Activated CD4-positive, alpha-beta T cell treated with anti-CD3 and anti-CD28 coated beads, Interleukin-2, amount 50 U/mL, for 48 hours (primary cell): ENCODE measurements at regions not wholly inside any gene's neighbourhood (a gene's known extent, or its start where the extent isn't known, plus 50 kb on each side); places are given as distances from the start of the nearest gene placed in this dataset.
"Not testable (repeated sequence)": the region's sequence is repeated elsewhere in the genome, so short reads cannot be mapped to it uniquely, and the experiment has no call there.

Experiments used
- DNase-seq, 2 experiments: peaks; one replicate each; pipeline ENCODE4 v3.0.0-alpha.2; 2020

DNA sequence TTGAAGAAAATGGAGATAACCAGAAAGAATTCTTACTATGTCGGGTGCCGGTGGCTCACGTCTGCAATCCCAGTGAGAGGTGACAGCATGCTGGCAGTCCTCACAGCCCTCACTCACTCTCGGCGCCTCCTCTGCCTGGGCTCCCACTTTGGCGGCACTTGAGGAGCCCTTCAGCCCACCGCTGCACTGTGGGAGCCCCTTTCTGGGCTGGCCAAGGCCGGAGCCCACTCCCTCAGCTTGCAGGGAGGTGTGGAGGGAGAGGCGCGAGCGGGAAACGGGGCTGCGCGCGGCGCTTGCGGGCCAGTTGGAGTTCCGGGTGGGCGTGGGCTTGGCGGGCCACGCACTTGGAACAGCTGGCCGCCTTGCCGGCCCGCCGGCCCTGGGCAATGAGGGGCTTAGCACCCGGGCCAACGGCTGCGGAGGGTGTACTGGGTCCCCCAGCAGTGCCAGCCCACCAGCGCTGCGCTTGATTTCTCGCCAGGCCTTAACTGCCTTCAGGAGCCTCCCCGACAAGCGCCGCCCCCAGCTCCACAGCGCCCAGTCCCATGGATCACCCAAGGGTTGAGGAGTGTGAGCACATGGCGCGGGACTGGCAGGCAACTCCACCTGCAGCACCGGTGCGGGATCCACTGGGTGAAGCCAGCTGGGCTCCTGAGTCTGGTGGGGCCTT, 1672.5 kb upstream of the B3GALT2 start:
- not testable (repeated sequence) for DNase-seq

DNA sequence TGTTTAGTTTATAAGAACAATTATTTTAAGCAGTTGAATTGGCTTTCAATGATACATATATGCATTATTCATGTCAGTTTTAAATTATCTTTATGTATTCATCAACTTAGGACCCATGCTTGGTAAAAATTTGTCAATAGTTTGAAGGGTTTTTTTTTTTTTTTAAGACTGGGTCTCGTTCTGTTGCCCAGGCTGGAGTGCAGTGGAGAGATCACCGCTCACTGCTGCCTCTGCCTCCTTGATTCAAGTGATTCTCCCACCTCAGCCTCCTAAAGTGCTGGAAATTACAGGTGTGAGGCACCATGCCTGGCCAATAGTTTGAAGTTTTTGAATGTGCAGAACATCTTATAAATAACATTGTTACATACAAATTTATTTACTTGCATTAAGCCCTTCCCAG, 1671.0 kb upstream of the B3GALT2 start:
- no peak for DNase-seq

DNA sequence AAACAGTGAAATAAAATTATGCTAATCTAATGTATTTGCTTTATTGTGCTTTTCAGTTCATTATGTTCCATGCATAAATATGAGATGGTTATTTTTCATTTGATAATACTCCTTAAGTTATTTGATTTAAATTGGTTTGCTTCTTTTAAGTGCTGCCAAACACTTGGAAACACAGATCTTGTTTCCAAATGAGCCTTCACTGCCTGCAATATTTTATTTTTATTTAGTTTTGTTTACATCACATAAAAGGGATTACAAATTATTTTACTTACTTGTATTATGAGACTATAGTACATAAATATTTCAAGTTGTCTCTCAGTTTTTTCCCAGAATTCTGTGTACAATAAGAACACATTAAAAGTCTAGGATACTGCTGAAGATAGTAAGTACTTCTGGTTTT, 1662.4 kb upstream of the B3GALT2 start:
- no peak for DNase-seq

DNA sequence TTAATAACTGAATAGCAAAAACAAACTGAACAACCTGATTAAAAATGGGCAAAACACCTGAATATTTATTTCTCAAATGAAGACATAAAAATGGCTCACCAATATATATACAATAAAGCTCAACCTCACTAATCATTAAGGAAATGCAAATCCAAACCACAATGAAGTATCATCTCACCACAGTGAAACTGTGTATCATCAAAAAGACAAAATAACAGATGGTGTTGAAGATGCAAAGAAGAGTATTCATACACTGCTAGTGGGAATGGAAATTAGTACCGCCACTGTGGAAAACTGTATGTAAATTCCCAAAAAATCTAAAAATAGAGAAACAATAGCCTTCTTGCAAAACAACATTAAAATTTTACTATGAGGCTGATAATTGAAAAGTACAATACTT, 1660.1 kb upstream of the B3GALT2 start:
- DNase-seq = no peak

DNA sequence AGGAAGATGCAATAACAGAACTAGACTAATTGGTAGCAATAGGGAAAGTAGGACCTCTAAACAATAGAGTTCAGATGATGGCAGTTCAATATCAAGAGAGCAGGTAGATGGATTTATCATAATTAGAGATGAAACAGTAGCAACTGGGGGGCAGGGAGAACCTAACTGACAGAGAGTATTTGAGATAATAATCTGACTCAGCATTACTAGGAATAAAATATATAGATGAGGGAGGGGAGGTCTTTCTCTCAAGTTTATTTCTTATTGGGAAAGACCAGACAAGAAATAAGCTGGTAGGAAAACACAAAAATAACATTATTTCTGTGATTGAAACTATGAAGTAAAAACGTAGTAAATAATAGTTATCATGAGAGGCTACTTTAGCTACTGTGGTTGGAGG, 1656.7 kb upstream of the B3GALT2 start:
- no peak for DNase-seq

DNA sequence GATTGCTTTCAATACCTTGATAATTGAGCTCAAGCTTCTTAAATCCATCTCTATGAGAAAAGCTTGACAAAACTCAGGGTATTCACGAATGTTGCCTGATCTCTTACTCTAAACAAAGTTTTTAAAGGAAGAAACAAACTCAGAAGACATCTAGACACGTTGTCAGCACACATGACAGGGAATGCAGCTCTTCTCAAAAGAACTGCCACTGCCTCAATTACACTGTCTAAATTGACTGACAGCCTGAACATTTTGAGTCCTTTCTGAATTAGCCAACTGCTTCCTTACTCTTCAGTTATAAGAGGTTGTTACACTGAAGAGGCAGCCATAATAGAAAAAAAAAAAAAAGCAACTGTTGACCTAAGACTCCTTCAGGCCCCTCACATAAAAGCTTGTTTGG, 1646.7 kb upstream of the B3GALT2 start:
- DNase-seq = no peak

DNA sequence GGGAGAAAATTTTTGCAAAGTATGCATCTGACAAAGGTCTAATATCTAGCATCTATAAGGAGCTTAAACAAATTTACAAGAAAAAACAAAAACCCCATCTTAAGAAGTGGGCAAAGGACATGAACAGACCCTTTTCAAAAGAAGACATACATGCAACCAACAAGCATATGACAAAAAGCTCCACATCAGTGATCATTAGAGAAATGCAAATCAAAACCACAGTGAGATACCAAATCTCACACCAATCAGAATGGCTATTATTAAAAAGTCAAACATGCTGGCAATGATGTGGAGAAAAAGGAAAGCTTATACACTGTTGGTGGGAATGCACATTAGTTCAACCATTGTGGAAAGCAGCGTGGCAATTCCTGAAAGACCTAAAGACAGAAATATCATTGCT, 1645.2 kb upstream of the B3GALT2 start:
- not testable (repeated sequence) for DNase-seq

DNA sequence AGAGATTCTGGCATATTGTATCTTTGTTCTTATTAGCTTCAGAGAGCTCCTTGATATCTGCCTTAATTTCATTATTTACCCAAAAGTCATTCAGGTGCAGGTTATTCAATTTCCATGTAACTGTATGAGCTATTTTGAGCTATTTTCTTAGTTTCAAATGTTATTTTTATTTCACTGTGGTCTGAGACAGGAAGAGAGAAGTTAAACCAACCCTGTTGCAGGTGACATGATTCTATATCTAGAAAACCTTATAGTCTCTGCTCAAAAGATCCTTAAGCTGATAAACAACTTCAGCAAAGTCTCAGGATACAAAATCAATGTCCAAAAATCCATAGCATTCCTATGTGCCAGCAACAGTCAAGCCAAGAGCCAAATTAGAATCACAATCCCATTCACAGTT, 1644.0 kb upstream of the B3GALT2 start:
- no peak for DNase-seq

DNA sequence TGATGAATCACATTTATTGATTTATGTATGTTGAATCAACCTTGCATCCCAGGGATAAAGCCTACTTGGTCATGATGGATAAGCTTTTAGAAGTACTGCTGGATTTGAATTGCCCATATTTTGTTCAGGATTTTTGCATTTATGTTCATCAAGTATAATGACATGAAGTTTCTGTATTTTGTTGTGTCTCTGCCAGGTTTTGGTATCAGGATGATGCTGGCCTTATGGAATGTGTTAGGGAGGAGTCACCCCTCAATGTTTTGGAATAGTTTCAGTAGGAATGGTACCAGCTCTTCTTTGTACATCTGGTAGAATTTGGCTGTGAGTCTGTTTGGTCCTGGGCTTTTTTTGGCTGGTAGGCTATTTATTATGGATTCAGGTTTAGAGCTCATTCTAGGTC, 1643.1 kb upstream of the B3GALT2 start:
- DNase-seq = no peak

DNA sequence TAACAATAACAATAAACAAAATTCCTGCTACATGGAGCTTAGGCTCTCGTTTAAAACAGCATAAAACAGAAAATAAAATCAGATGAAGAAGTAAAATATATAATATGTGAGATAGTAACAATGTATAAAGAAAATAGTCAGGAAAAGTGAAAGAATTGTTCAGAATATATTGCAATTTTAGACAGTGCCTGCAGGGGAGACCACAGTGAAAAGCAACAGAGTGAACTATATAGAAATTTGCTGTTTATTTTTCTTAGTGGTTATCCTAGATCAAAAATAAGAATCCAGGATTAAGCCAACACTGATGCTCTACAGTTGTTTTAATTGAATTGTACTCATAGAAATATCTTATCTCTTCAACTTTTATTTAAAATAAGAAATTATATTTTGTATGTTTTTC, 1639.0 kb upstream of the B3GALT2 start:
- DNase-seq = no peak

DNA sequence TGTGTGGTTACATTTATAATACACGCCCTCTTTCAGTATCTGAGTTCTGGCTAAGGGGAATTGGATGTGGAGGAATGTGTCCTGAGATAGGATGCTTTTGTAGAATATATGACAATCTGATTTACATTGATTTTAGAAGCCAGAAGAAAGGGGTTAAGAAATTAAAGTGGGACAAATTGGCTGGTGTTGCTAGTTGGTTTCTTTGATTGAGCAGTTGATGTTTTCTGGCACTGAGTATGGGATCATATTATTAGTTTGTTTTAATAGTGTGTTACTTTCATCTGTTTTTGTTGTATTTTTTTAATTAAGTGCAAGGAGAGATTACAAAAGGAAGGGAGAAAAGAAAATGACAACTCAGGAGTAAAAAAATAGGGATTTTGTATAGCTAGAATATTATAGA, 1634.7 kb upstream of the B3GALT2 start:
- no peak for DNase-seq

DNA sequence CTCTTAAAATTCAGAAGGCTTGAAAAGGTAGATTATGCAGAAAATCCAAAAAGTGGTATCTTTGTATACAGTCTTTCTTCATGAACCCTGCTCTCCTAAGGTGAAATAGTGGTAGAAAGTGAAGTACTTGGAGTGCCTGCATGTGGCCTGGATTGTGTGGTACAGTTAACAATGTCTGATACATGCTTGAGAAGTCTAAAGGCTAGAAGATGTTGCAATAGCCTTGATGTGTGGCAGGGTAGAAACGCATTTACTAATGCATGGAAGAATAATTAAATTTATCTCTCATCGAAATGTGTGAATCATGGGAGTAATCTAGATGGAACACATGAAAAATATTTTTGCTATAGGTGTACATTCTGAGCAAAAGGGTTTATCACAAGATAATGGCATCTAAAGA, 1632.3 kb upstream of the B3GALT2 start:
- DNase-seq = no peak

DNA sequence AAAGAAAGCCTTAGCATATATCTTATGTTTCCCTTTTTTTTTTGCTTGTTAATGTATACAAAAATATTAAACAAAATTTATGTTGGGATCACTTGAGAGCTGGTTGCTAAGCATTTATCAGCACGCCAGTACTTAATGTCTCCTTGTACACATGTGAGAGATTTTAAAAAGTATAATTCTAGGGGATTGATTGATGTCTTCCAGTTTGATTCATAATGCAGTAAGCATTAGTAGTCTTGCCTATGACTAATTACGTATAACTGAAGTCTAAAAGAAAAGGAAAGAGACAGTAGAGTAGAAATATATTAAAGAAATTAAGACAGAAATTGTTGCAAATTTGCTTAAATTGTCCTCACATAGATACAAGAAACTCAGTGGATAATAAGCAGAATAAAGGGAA, 1630.4 kb upstream of the B3GALT2 start:
- DNase-seq = no peak

DNA sequence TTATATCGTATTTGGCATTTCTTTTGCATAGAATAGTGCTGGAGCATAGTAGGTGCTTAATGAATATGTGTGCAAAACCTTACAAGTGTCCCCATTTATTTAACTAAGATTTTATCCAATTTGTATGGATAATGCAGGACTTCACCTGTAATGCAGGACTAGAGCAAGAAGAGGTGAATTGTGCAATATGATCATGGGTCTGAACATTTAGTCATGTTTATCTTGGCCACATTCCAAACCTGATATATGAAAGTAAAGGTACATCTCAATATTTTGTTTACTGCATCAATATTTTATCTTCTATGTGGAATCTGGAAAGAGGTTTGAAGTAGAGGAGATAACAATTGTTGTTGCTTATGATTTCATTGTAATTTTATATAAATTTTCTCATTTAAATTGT, 1626.7 kb upstream of the B3GALT2 start:
- DNase-seq = no peak

DNA sequence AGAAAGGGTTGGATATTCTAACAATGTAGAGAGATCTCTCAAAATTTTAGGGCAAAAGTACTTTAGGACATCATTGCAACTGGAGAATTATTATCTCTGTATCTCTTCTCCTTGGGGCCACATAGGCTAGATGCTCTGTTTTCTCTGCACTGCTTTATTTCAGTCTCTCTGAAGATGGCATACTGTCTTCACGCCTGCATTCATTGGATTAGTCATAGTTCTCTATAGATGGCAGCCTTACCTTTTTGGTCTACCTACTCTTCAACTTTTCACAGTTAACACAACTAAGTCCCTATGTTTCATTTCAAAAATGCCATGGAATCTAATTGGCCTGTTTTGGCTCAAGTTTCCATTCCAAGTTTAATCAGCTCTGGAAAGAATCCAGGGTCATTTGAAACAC, 1623.3 kb upstream of the B3GALT2 start:
- DNase-seq = no peak

DNA sequence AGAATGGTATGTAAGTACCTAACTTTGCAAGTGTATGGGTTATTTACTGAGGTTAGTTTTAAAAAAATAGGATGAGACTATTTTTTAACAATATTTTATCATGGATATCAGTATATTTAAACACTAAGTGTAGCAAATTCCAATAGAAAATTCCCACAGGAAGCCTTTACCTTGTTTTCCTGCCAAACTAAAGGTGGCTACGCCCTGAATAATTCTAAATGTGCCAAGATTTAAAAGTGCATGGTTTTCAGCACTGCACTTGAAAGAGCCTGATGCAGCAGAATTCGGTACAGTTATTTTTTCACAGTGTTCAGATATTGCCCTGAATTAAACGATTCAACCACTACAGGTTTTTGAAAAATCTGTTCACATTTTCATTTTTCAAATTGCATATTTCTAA, 1622.8 kb upstream of the B3GALT2 start:
- no peak for DNase-seq

DNA sequence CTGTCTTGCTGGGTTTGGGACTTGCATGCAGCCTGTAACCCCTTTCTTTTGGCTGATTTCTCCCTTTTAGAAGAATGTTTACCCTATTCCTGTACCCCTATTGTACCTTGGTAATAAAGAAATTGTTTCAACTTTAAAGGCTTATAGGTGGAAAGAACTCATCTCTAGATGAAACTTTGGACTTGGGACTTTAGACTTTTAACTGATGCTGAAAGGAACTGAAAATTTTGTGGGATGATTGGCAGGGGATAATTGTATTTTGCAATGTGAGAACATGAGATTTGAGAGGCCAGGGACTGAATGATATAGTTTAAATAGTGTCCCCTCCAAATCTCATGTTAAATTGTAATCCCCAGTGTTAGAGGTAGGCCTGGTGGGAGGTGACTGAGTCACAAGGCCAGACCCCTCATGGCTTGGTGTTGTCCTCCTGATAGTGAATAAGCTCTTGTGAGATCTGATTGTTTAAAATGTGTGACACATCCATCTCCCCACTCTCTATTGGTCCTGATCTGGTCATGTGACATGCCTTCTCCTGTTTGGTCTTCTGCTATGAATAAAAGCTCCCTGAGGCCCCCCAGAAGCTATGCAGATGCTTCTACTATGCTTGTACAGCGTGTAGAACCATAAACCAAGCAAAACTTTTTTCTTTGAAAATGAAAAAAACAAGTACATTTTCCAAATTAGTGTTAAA, 1621.3 kb upstream of the B3GALT2 start:
- DNase-seq = no peak

DNA sequence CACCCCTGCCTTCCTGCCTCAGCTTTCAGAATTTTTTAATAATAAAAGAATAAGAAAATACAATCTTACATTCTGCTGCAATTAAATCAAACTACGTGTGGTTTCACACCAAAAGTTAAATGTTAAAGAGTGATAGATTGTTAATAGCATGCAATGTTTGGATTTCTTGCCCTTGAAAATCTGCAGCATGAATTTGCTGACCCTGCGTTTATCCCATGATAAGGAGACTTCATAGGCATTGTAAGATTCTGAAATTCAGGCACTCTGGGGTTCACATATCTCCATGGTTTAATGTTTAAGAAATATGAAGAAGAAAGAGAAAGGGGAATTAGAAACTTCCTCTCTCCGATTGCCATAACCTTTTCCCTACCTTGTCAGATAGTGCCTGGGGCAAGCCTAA, 1616.2 kb upstream of the B3GALT2 start:
- DNase-seq = no peak

DNA sequence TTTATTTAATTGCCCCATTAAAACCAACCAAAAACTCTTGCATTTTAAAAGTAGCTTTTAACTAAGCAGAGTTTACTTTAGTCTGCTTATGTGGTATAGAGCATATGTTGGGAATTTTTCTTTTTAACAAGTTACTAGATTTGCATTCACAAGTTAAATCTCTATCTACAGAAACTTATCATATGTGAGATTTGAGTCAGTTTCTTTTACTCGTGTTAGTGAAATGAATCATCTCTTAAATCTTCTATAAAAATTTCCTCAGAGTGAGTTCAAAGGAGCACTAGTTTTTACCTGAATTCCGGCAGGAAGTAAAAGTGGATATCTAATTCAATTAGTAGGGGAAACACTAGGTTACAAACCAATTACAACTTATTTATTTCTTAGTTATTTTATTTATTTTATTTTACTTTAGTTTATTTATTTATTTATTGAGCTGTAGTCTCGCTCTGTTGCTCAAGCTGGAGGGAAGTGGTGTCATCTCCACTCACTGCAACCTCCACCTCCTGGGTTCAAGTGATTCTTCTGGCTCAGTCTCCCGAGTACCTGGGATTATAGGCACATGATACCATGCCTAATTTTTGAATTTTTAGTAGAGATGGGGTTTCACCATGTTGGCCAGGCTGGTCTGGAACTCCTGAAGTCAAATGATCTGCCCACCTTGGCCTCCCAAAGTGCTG, 1609.6 kb upstream of the B3GALT2 start:
- DNase-seq = no peak

DNA sequence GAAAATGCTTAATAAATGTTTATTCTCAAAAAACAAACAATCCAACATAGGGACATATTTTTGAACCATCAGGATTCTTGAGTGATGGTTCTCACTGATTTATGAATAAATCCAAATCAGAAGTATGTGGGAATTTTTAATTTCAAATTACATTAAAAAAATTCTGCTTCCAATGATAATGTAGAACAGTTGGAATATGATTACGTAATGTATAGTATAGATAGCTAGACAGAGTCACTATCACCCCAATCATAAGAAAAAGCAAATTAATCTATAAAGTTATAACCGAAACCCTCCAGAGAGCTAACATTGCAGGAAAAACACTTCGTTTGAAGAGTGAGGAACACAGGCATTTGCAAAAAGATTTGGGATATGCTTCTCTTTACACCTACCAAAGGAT, 1600.6 kb upstream of the B3GALT2 start:
- DNase-seq = no peak

DNA sequence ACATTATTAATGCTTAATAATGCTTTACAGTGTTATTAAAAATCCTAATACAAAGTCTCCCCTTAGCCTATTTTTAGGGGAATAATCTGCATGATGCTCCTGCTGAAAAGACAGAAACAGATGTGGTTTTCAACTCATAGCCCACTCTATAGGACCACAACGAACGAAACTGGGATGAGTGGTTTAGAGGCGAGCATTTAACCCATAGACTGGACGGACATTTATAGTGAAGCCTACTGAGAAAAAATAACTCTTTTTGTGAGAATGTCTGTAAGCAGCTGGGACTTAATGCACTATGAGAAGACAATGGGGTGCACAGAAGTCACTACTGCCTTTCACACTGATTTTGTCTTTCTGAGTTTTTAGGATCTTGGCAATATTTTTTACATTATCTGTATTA, 1599.6 kb upstream of the B3GALT2 start:
- DNase-seq = no peak

DNA sequence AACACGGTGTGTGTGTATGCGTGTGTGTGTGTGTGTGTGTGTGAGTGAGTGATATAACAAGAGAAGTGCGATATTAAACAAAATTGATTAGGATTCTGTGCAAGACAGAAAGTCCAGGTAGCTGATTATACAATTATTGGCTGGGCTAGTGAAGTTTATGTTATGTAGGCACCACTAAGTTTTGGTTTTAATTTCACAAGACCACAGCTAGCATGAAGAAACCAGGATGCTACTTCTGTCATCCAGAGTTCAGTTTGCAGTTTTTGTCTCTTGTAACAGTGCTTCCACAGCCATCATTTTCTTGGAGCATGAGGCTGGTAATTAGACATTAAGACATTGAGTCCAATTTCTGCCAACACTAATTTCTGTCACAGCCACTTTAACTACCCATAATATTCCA, 1590.2 kb upstream of the B3GALT2 start:
- DNase-seq = no peak

DNA sequence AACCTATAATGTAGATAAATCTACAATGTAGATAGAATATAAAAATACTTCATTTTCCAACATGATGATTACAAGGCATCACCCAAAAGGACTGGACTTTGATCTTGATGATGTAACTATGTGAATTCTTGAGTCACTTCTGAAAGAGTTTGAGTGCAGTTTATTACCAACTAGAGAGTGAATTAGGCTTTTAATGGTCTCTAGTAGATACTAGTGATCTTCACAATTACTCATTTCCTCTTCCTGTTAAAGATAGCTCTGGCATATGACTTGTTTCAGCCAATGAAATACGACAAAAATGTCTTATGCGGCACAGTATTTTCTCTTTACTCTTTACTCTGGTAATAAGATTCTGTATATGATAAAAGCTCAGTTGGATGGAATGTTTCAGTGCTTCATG, 1588.1 kb upstream of the B3GALT2 start:
- no peak for DNase-seq

DNA sequence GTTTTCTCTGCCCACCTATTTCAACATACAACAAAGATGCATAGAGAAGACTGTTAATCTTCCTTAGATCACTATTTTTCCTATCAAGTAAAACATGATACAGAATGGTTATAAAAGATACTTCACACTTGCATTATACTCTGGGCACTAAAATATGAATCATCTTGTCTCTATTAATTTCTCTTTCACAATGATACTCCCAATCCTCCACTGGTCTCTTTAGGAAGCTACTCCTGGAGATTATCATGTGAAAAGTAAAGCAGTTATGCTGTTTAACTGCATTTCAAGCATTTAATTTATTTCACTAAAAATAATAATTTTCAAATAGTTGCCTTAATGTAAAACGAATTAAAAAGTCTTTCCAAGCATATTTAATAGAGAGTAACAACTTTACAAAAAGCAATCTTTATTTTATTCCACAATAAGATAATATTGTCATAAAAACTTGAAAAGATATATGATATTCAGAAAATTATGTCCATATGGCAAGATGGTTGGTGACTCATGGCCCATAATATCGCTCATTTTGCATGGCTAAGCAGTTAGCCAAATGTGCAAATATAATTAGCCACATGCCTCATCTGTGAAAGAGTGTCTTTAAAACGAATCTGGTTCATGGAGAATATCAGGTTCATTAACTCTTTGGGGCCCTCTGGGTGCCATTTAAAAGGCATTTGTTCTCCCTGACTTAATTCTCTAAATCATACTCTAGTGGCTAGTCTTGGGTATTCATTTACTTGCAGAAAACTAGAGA, 1569.0 kb upstream of the B3GALT2 start:
- no peak for DNase-seq
